Ishikawa (cell line): ENCODE measurements at regions not wholly inside any gene's neighbourhood (a gene's known extent, or its start where the extent isn't known, plus 50 kb on each side); places are given as distances from the start of the nearest gene placed in this dataset.

Source experiments
- CEBPB ChIP-seq: IDR thresholded peaks from 2 replicates; pipeline ENCODE4 v1.6.1; 2012
- CREB1 ChIP-seq: IDR thresholded peaks from 2 replicates; pipeline ENCODE4 v1.6.1; 2012; ENCODE audit warnings: low read depth
- EGR1 ChIP-seq: IDR thresholded peaks from 2 replicates; pipeline ENCODE4 v1.6.1; 2012
- EP300 ChIP-seq: IDR thresholded peaks from 2 replicates; pipeline ENCODE4 v1.6.1; 2012; ENCODE audit warnings: borderline replicate concordance
- FOXM1 ChIP-seq: IDR thresholded peaks from 2 replicates; pipeline ENCODE4 v1.6.1; 2012; ENCODE audit warnings: low read depth, borderline replicate concordance
- NFIC ChIP-seq: IDR thresholded peaks from 2 replicates; pipeline ENCODE4 v1.6.1; 2012
- RAD21 ChIP-seq: IDR thresholded peaks from 2 replicates; pipeline ENCODE4 v1.6.1; 2012; ENCODE audit warnings: low read depth
- TAF1 ChIP-seq: IDR thresholded peaks from 2 replicates; pipeline ENCODE4 v1.6.1; 2012; ENCODE audit warnings: low read depth, mild to moderate bottlenecking
- TCF12 ChIP-seq: IDR thresholded peaks from 2 replicates; pipeline ENCODE4 v1.6.1; 2012; ENCODE audit warnings: low read depth
- TEAD4 ChIP-seq: IDR thresholded peaks from 2 replicates; pipeline ENCODE4 v1.6.1; 2012
- YY1 ChIP-seq: IDR thresholded peaks from 2 replicates; pipeline ENCODE4 v1.6.1; 2012; ENCODE audit warnings: low read depth
- ZBTB7A ChIP-seq: IDR thresholded peaks from 2 replicates; pipeline ENCODE4 v1.6.1; 2012; ENCODE audit warnings: low read depth
- TF ChIP-seq, protein P1 (sequence below): IDR thresholded peaks from 2 replicates; pipeline ENCODE4 v1.6.1; 2012
- TF ChIP-seq, protein P2 (sequence below): IDR thresholded peaks from 2 replicates; pipeline ENCODE4 v1.6.1; 2012; ENCODE audit warnings: low read depth, mild to moderate bottlenecking
- TF ChIP-seq, protein P3 (sequence below): IDR thresholded peaks from 2 replicates; pipeline ENCODE4 v1.6.1; 2012

DNA sequence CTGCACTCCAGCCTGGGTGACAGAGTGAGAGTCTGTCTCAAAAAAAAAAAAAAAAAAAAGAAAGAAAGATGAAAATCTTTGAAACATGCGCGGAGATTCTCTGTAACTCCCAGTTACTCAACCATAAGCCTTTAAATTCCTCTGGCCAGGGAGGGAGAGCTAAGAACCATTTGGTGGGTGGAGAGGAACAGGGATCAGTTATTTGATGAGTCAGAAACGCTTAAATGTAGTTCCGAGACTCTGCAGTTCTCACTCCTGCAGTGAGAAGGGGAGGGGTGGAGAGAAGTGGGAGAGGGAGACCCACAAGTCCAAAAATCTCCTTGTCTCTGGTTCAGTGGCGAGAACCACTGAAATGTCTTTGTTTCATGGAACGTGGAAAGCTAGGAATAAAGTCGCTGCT is 266.7 kb downstream of the SOX9 start:
- TF ChIP-seq NFIC = peak; percentile 36; the same call in 1 of the 2 replicates
- peak; percentile 79 for TF ChIP-seq TEAD4
- TF ChIP-seq EGR1 = no peak
- peak; percentile 66; the same call in 1 of the 2 replicates for TF ChIP-seq EP300
- peak; percentile 47; the same call in 1 of the 2 replicates for TF ChIP-seq CEBPB
- TF ChIP-seq FOXM1 = peak; percentile 36; the same call in 1 of the 2 replicates
- TF ChIP-seq TCF12 = peak; percentile 52
- TF ChIP-seq CREB1 = no peak

DNA sequence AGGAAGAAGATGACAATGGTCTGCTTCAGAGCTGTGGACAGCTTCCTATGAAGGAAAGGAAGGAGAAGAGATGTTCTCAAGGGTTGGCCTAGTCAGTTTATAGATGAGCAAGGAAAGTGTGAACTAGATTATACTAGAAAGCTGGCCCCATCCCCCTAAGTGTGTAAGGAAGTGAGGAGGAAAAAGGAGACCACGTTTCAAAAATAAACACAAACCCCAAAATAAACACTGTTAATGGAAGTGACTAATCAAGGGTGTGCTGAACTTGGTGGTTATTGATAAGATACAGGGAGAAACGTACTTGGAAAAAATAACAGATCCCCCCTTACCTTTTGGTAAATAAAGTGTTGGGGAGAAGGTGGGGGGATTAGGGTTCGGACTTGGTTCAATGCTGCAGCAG is 267.1 kb downstream of the SOX9 start:
- TF ChIP-seq YY1 = no peak
- TF ChIP-seq EGR1 = no peak
- TF ChIP-seq, protein P1, sequence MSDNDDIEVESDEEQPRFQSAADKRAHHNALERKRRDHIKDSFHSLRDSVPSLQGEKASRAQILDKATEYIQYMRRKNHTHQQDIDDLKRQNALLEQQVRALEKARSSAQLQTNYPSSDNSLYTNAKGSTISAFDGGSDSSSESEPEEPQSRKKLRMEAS = no peak

DNA sequence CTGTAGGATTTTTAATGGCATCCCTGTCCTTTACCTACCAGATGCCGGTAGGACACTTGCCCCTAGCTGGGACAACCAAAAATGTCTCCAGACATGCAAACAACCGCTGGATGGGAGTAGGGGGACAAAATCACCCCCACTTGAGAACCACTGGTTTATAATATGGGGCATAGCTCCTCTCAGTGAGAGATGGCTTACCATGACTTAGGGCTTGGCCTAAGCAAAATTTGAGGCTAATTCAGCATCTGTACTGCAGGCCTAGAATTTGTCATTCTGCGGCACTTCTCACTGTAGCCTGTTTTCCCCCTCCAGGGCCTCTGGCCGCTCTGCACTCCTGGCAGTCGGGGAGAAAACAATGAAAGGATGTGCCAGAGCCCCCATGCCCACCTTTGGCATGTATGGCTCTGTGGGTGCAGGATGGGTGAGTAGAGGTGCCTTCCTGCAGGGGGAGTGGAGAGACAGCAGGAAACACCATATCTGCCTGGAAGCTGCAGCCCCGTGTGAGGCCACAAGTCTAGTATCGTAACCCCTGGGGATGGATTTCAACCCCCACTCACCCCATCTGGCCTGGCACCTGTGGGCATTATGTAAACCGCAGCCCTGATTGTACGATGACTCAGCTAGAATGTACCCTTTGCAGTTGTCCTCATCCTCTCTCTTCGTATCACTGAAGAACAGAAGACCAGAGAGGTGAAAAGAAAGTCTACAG is 268.1 kb downstream of the SOX9 start:
- TF ChIP-seq, protein P2, sequence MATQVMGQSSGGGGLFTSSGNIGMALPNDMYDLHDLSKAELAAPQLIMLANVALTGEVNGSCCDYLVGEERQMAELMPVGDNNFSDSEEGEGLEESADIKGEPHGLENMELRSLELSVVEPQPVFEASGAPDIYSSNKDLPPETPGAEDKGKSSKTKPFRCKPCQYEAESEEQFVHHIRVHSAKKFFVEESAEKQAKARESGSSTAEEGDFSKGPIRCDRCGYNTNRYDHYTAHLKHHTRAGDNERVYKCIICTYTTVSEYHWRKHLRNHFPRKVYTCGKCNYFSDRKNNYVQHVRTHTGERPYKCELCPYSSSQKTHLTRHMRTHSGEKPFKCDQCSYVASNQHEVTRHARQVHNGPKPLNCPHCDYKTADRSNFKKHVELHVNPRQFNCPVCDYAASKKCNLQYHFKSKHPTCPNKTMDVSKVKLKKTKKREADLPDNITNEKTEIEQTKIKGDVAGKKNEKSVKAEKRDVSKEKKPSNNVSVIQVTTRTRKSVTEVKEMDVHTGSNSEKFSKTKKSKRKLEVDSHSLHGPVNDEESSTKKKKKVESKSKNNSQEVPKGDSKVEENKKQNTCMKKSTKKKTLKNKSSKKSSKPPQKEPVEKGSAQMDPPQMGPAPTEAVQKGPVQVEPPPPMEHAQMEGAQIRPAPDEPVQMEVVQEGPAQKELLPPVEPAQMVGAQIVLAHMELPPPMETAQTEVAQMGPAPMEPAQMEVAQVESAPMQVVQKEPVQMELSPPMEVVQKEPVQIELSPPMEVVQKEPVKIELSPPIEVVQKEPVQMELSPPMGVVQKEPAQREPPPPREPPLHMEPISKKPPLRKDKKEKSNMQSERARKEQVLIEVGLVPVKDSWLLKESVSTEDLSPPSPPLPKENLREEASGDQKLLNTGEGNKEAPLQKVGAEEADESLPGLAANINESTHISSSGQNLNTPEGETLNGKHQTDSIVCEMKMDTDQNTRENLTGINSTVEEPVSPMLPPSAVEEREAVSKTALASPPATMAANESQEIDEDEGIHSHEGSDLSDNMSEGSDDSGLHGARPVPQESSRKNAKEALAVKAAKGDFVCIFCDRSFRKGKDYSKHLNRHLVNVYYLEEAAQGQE = no peak
- TF ChIP-seq EP300 (peak; percentile 24; the same call in 1 of the 2 replicates), ZBTB7A (no peak), RAD21 (peak; percentile 21; the same call in 1 of the 2 replicates), CREB1 (no peak), TCF12 (no peak), EGR1 (no peak)
- TF ChIP-seq, protein P1 = no peak
- TF ChIP-seq, protein P3, sequence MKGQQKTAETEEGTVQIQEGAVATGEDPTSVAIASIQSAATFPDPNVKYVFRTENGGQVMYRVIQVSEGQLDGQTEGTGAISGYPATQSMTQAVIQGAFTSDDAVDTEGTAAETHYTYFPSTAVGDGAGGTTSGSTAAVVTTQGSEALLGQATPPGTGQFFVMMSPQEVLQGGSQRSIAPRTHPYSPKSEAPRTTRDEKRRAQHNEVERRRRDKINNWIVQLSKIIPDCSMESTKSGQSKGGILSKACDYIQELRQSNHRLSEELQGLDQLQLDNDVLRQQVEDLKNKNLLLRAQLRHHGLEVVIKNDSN = no peak

DNA sequence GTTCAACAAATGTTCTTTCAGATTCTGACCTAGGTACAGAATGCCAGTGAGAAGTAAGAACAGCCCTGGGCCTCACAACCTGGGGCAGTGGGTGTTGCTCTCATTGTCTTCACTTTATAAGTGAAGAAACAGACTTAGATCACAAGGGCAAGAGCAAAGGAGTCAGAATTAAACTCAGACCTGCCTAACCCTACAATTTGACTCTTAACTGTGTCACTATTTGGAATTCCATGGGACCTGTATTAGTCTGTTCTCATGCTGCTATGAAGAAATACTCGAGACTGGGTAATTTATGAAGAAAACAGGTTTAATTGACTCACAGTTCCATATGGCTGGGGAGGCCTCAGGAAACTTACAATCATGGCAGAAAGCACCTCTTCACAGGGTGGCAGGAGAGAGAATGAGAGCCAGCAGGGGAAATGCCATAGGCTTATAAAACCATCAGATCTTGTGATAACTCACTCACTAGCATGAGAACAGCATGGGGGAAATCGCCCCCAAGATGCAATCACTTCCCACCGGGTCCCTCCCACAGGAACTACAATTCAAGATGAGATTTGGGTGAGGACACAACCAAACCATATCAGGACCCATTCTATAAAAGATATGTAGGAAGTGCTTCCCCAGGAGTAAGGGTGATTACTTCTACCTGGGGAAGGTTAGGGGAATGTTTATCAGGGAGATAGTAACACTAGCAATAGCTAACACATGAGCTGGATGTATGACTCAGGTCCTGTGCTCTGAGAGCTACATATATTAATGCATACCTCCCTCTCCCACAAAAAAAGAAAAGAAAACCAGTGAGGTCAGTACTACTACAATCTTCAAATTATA is 270.1 kb downstream of the SOX9 start:
- no peak for TF ChIP-seq CREB1
- TF ChIP-seq, protein P1 = no peak
- no peak for TF ChIP-seq NFIC
- TF ChIP-seq YY1 = no peak
- TF ChIP-seq RAD21 = no peak
- TF ChIP-seq, protein P2 = no peak
- no peak for TF ChIP-seq CEBPB
- TF ChIP-seq FOXM1 = no peak
- TF ChIP-seq TEAD4 = no peak
- TF ChIP-seq TCF12 = no peak
- TF ChIP-seq TAF1 = no peak

DNA sequence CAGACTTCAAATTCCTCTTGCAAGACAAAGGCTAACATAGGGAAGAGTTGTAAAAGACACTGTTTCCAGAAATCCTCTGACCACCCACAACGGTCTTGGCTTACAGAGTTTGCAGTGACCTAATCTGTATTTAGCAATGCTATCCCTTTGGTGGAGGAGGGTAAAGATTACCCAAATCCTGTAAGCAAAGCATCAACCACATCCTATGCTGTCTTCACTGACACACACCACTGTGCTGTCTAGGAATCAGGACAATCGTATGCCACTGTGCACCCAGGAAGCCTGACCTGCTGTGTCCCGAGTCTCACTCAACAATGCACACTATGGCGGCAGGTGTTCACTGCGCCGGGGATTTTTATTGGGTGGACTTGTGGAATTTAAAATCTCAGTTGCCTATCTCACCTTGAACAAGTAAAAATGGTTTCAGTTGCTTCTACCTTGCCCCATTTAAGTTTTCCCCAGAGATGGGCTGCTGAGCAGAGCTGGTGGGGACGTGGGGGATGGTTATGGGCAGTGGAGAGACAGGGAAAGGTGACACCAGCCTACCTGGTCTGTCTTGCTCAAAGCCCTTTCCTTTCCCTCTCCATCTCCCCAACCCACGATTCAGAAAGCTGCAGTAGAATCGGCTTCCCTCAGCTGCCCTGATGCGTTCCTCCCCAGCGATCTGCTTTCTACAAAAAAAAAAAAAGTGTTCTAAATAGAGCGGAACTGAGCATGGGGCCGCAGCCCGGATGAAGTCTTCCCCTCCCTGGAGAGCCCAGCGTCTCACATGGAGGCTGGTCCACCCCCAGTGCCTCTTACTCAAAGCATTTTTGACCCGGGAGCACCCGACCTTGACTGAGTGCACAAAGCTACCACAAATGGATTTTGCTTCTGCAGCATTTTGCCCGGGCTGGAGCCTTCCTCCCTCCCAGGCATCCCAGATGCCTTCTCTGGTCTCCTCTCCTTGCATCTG is 271.5 kb downstream of the SOX9 start:
- TF ChIP-seq TCF12 (peak; percentile 84), RAD21 (peak; percentile 25; the same call in 1 of the 2 replicates), TAF1 (no peak), NFIC (peak; percentile 60), YY1 (peak; percentile 34; the same call in 1 of the 2 replicates), TEAD4 (peak; percentile 66), CEBPB (peak; percentile 4; the same call in 1 of the 2 replicates), EP300 (peak; percentile 88), FOXM1 (0 out of 2 replicates have a peak, but pooled peaks have one; percentile 48), EGR1 (no peak), CREB1 (no peak)
- TF ChIP-seq, protein P2 = no peak
- TF ChIP-seq, protein P1 = 0 out of 2 replicates have a peak, but pooled peaks have one; percentile 37
- TF ChIP-seq, protein P3 = no peak
